ENCODE measurements at regions not wholly inside any gene's neighbourhood (a gene's known extent, or its start where the extent isn't known, plus 50 kb on each side); places are given as distances from the start of the nearest gene placed in this dataset.
A peak's percentile ranks its signal among the peaks of the same experiment; 100 is the strongest.

- H3K4me1 ChIP-seq, result peaks cover 17% of the 10 kb centered on the region
- intact Hi-C loops (cut with DNase I), result no loop called here
- TF ChIP-seq, protein P1, sequence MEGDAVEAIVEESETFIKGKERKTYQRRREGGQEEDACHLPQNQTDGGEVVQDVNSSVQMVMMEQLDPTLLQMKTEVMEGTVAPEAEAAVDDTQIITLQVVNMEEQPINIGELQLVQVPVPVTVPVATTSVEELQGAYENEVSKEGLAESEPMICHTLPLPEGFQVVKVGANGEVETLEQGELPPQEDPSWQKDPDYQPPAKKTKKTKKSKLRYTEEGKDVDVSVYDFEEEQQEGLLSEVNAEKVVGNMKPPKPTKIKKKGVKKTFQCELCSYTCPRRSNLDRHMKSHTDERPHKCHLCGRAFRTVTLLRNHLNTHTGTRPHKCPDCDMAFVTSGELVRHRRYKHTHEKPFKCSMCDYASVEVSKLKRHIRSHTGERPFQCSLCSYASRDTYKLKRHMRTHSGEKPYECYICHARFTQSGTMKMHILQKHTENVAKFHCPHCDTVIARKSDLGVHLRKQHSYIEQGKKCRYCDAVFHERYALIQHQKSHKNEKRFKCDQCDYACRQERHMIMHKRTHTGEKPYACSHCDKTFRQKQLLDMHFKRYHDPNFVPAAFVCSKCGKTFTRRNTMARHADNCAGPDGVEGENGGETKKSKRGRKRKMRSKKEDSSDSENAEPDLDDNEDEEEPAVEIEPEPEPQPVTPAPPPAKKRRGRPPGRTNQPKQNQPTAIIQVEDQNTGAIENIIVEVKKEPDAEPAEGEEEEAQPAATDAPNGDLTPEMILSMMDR (IDR thresholded peaks at IDR 0.05), result no peak
- H3K36me3 ChIP-seq (ENCODE audit: insufficient read depth in 1 of 2, low read depth in 1 of 2), result no peaks in the 10 kb centered on the region
- peak overlapping the region; percentile 38 for H3K27ac ChIP-seq
- ATAC-seq (no peak), DNase-seq (no peak)
- H3K27me3 ChIP-seq (ENCODE audit: insufficient read depth in 3 of 3, low read length in 2 of 3), result no peaks in the 10 kb centered on the region
- 82 to 93% (median 84%) methylated on average over 8 of the region's 8 CpGs for WGBS, 3 donors
- no peak overlapping the region for H3K4me3 ChIP-seq
- no peaks in the 10 kb centered on the region for H3K9me3 ChIP-seq
These were observed 114.9 kb upstream of the ANKRD1 start for GRCh38 chr10:91035650-91036292.

- Histone ChIP-seq H3K27ac (peak overlapping the region; percentile 38), H3K27me3 (ENCODE audit: insufficient read depth in 3 of 3, low read length in 2 of 3) (no peaks in the 10 kb centered on the region), H3K4me3 (no peak overlapping the region), H3K9me3 (no peaks in the 10 kb centered on the region), H3K36me3 (ENCODE audit: insufficient read depth in 1 of 2, low read depth in 1 of 2) (no peaks in the 10 kb centered on the region), H3K4me1 (peaks cover 17% of the 10 kb centered on the region)
- TF ChIP-seq, protein P1 (IDR thresholded peaks at IDR 0.05), result no peak
- ATAC-seq (peak; percentile 43 to 76 (median 69)), DNase-seq (no peak)
- WGBS, 3 donors, result 16 to 47% (median 18%) methylated on average over 2 of the region's 2 CpGs
- intact Hi-C loops (cut with DNase I), result no loop called here
These were observed 116.0 kb upstream of the ANKRD1 start for GRCh38 chr10:91036807-91037411.

DNA sequence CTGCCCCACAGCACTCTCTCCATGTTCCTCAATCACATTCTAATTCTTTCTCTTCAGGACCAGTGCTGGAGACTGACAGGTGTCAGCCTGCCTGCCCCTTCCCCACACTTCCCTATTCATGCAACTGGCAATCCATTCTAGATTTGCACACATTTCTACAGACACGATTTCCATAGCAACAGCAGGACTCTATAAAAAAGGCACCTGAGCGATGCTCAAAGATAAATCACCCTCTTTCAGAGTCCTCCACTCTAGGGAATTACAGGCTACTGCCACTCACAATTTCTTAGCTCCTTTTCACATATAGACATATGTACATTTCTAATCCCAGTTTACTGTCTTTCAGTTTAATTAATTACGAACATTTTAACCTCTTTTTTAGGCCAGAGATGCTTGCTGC lies 118.1 kb upstream of the ANKRD1 start:
- H3K4me1 ChIP-seq, result peaks cover 17% of the 10 kb centered on the region
- no peak overlapping the region for H3K27ac ChIP-seq
- intact Hi-C loops (cut with DNase I), result no loop called here
- no peaks in the 10 kb centered on the region for H3K36me3 ChIP-seq (ENCODE audit: insufficient read depth in 1 of 2, low read depth in 1 of 2)
- TF ChIP-seq, protein P1 (IDR thresholded peaks at IDR 0.05), result no peak
- WGBS, 3 donors, result 76 to 94% (median 88%) methylated on average over 3 of the region's 3 CpGs
- H3K27me3 ChIP-seq (ENCODE audit: insufficient read depth in 3 of 3, low read length in 2 of 3), result no peaks in the 10 kb centered on the region
- no peaks in the 10 kb centered on the region for H3K9me3 ChIP-seq
- DNase-seq, result no peak
- ATAC-seq, result no peak
- H3K4me3 ChIP-seq, result no peak overlapping the region

GRCh38 chr10:91040343-91040742 lies 119.5 kb upstream of the ANKRD1 start:
- Histone ChIP-seq H3K4me3 (no peak overlapping the region), H3K4me1 (peaks cover 17% of the 10 kb centered on the region), H3K27me3 (ENCODE audit: insufficient read depth in 3 of 3, low read length in 2 of 3) (no peaks in the 10 kb centered on the region), H3K27ac (no peak overlapping the region), H3K36me3 (ENCODE audit: insufficient read depth in 1 of 2, low read depth in 1 of 2) (no peaks in the 10 kb centered on the region), H3K9me3 (no peaks in the 10 kb centered on the region)
- 83 to 94% (median 93%) methylated on average over 2 of the region's 2 CpGs for WGBS, 3 donors
- intact Hi-C loops (cut with DNase I), result loop anchor here in 1 of 2 donors (2.0 kb wide), 1 partner anchor 210 kb away; no protein-coding TSS in a partner anchor
- TF ChIP-seq, protein P1 (IDR thresholded peaks at IDR 0.05), result no peak
- no peak for ATAC-seq
- DNase-seq, result no peak

Measured in psoas muscle (tissue), 7 donors.